ENCODE measurements at regions not wholly inside any gene's neighbourhood (a gene's known extent, or its start where the extent isn't known, plus 50 kb on each side); places are given as distances from the start of the nearest gene placed in this dataset.

DNA sequence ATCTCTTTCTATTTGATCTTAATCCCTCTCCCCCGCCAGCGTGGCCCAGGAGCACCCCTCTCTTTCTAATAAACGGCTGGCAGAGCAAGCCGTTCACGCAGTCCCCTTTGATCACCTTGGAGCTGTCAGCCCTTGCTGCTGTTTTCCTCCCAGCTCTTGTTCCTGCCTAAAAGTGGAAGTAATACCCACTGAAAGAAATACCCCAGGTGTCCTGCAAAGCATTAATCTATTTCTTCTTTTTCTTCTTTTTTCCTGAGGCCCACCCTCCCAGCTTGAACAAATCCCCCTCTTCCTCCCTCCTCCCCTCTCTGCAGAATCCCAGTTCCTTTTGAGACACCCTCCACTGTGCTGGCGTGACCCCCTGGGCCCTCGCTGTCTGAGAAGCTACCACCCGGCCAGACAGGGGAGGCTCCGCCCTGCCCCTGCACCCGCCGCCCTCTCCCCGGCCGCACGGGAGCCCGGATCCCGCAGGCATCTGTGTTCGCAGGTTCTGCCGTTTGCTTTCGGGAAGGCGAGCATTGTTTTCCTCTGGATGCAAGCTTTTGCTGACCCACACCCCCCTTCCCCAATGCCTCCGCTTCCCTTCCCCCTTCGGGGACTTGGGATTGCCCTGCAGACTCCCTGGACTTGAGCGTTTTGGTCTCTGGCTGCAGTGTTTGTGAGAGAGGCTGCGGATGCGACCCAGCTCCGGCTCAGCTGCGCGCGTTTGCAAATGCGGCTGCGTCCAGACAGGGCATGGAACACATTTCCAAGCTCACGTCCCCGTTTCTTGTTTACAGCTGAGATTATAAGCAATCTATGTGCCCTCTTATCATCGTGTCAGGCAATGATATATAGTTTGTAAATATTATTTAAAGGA lies 631.5 kb downstream of the NYAP2 start (continued):
- TF ChIP-seq, protein P1, sequence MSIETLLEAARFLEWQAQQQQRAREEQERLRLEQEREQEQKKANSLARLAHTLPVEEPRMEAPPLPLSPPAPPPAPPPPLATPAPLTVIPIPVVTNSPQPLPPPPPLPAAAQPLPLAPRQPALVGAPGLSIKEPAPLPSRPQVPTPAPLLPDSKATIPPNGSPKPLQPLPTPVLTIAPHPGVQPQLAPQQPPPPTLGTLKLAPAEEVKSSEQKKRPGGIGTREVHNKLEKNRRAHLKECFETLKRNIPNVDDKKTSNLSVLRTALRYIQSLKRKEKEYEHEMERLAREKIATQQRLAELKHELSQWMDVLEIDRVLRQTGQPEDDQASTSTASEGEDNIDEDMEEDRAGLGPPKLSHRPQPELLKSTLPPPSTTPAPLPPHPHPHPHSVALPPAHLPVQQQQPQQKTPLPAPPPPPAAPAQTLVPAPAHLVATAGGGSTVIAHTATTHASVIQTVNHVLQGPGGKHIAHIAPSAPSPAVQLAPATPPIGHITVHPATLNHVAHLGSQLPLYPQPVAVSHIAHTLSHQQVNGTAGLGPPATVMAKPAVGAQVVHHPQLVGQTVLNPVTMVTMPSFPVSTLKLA (IDR thresholded peaks at IDR 0.05) = no peak
- TF ChIP-seq ZFP36 (IDR thresholded peaks at IDR 0.05; ENCODE audit: borderline replicate concordance, low read depth, low read length, partially characterized antibody) (no peak), ZNF432 (CRISPR knock-in tag; IDR thresholded peaks at IDR 0.05; ENCODE audit: borderline replicate concordance) (no peak), HIVEP1 (CRISPR knock-in tag; IDR thresholded peaks at IDR 0.05) (peak; percentile 88), ZNF678 (CRISPR knock-in tag; IDR thresholded peaks at IDR 0.05) (no peak), TCF7L2 (IDR thresholded peaks at IDR 0.05; ENCODE audit: low read depth, low read length) (no peak), HDAC2 (CRISPR knock-in tag; IDR thresholded peaks at IDR 0.05) (peak; percentile 78), ZNF644 (CRISPR knock-in tag; IDR thresholded peaks at IDR 0.05; ENCODE audit: low read depth) (no peak), MXD4 (CRISPR knock-in tag; IDR thresholded peaks at IDR 0.05) (peak; percentile 35; the same call in 1 of the 2 replicates), ZSCAN25 (CRISPR knock-in tag; IDR thresholded peaks at IDR 0.05) (peak; percentile 84), HCFC1 (IDR thresholded peaks at IDR 0.05; ENCODE audit: low read depth, low read length) (no peak), EP300 (IDR thresholded peaks at IDR 0.05; ENCODE audit: low read depth in 2 of 2, low read length in 2 of 2) (peak in 1 of 2 experiments; percentile 56; a peak in 1 of 4 replicates), EP300 (CRISPR knock-in tag; IDR thresholded peaks at IDR 0.05; ENCODE audit: borderline replicate concordance) (no peak)
- TF ChIP-seq, protein P2, sequence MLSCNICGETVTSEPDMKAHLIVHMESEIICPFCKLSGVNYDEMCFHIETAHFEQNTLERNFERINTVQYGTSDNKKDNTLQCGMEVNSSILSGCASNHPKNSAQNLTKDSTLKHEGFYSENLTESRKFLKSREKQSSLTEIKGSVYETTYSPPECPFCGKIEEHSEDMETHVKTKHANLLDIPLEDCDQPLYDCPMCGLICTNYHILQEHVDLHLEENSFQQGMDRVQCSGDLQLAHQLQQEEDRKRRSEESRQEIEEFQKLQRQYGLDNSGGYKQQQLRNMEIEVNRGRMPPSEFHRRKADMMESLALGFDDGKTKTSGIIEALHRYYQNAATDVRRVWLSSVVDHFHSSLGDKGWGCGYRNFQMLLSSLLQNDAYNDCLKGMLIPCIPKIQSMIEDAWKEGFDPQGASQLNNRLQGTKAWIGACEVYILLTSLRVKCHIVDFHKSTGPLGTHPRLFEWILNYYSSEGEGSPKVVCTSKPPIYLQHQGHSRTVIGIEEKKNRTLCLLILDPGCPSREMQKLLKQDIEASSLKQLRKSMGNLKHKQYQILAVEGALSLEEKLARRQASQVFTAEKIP (CRISPR knock-in tag; IDR thresholded peaks at IDR 0.05; ENCODE audit: borderline replicate concordance) = no peak
- TF ChIP-seq, protein P3, sequence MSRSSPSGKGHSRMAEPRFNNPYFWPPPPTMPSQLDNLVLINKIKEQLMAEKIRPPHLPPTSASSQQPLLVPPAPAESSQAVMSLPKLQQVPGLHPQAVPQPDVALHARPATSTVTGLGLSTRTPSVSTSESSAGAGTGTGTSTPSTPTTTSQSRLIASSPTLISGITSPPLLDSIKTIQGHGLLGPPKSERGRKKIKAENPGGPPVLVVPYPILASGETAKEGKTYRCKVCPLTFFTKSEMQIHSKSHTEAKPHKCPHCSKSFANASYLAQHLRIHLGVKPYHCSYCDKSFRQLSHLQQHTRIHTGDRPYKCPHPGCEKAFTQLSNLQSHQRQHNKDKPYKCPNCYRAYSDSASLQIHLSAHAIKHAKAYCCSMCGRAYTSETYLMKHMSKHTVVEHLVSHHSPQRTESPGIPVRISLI (CRISPR knock-in tag; IDR thresholded peaks at IDR 0.05; ENCODE audit: borderline replicate concordance) = no peak; the same call in 1 of the 2 replicates
- TF ChIP-seq, protein P4, sequence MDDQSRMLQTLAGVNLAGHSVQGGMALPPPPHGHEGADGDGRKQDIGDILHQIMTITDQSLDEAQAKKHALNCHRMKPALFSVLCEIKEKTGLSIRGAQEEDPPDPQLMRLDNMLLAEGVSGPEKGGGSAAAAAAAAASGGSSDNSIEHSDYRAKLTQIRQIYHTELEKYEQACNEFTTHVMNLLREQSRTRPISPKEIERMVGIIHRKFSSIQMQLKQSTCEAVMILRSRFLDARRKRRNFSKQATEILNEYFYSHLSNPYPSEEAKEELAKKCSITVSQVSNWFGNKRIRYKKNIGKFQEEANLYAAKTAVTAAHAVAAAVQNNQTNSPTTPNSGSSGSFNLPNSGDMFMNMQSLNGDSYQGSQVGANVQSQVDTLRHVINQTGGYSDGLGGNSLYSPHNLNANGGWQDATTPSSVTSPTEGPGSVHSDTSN (CRISPR knock-in tag; IDR thresholded peaks at IDR 0.05; ENCODE audit: borderline replicate concordance) = no peak
- TF ChIP-seq, protein P5, sequence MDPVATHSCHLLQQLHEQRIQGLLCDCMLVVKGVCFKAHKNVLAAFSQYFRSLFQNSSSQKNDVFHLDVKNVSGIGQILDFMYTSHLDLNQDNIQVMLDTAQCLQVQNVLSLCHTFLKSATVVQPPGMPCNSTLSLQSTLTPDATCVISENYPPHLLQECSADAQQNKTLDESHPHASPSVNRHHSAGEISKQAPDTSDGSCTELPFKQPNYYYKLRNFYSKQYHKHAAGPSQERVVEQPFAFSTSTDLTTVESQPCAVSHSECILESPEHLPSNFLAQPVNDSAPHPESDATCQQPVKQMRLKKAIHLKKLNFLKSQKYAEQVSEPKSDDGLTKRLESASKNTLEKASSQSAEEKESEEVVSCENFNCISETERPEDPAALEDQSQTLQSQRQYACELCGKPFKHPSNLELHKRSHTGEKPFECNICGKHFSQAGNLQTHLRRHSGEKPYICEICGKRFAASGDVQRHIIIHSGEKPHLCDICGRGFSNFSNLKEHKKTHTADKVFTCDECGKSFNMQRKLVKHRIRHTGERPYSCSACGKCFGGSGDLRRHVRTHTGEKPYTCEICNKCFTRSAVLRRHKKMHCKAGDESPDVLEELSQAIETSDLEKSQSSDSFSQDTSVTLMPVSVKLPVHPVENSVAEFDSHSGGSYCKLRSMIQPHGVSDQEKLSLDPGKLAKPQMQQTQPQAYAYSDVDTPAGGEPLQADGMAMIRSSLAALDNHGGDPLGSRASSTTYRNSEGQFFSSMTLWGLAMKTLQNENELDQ (CRISPR knock-in tag; IDR thresholded peaks at IDR 0.05; ENCODE audit: borderline replicate concordance) = no peak
